ENCODE measurements at regions not wholly inside any gene's neighbourhood (a gene's known extent, or its start where the extent isn't known, plus 50 kb on each side); places are given as distances from the start of the nearest gene placed in this dataset.

DNA sequence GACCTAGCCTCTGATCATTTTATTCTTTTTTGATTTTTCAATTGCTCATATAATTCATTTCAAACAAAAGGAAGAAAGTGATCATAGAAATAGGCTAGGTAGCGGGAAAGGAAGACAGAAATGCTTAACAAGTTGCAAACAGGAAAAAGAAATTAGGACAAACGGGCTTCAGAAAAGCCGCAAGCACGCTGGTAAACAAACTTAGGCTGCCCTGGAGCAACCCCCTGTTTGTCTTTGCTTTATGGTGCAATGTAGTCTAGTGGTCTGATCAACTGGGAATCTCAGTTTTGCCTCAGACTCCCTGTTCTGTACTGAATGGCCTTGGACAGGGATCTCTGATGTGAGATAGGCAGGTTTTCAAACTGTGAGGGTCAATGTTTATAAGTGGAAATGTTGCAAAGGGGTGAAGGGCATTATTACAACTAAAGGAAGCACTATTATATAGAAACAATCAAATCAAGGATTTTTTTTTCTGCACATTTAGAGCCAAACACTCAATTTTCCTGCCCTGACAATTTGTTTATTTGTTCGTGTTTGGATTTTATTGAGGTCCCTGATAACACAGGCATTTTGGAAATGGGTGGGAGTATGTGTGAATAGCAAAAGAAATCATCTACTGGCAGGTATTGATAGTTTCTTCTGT, 146.8 kb upstream of the NRIP1 start (continued):
- TF ChIP-seq, protein P1, sequence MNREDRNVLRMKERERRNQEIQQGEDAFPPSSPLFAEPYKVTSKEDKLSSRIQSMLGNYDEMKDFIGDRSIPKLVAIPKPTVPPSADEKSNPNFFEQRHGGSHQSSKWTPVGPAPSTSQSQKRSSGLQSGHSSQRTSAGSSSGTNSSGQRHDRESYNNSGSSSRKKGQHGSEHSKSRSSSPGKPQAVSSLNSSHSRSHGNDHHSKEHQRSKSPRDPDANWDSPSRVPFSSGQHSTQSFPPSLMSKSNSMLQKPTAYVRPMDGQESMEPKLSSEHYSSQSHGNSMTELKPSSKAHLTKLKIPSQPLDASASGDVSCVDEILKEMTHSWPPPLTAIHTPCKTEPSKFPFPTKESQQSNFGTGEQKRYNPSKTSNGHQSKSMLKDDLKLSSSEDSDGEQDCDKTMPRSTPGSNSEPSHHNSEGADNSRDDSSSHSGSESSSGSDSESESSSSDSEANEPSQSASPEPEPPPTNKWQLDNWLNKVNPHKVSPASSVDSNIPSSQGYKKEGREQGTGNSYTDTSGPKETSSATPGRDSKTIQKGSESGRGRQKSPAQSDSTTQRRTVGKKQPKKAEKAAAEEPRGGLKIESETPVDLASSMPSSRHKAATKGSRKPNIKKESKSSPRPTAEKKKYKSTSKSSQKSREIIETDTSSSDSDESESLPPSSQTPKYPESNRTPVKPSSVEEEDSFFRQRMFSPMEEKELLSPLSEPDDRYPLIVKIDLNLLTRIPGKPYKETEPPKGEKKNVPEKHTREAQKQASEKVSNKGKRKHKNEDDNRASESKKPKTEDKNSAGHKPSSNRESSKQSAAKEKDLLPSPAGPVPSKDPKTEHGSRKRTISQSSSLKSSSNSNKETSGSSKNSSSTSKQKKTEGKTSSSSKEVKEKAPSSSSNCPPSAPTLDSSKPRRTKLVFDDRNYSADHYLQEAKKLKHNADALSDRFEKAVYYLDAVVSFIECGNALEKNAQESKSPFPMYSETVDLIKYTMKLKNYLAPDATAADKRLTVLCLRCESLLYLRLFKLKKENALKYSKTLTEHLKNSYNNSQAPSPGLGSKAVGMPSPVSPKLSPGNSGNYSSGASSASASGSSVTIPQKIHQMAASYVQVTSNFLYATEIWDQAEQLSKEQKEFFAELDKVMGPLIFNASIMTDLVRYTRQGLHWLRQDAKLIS (CRISPR knock-in tag; IDR thresholded peaks at IDR 0.05): no peak
- TF ChIP-seq MAFG (CRISPR knock-in tag; IDR thresholded peaks at IDR 0.05) (no peak), FLYWCH1 (CRISPR knock-in tag; IDR thresholded peaks at IDR 0.05) (no peak), DNMT3B (CRISPR knock-in tag; conservative IDR thresholded peaks at IDR 0.05) (no peak), ZNF331 (CRISPR knock-in tag; IDR thresholded peaks at IDR 0.05) (peak; percentile 87), GPN1 (CRISPR knock-in tag; IDR thresholded peaks at IDR 0.05; ENCODE audit: borderline replicate concordance) (no peak), RBFOX2 (IDR thresholded peaks at IDR 0.05; ENCODE audit: low read depth, low read length) (no peak), ONECUT2 (CRISPR knock-in tag; IDR thresholded peaks at IDR 0.05) (peak; percentile 63), ZNF230 (CRISPR knock-in tag; IDR thresholded peaks at IDR 0.05) (no peak), PHB2 (IDR thresholded peaks at IDR 0.05; ENCODE audit: partially characterized antibody) (no peak), SOX13 (IDR thresholded peaks at IDR 0.05) (peak; percentile 91), SOX13 (CRISPR knock-in tag; conservative IDR thresholded peaks at IDR 0.05 in 1 of 2, IDR thresholded peaks at IDR 0.05 in 1 of 2) (peak in 1 of 2 experiments; percentile 96; a peak in 2 of 4 replicates), DMAP1 (CRISPR knock-in tag; IDR thresholded peaks at IDR 0.05) (no peak; the same call in 1 of the 2 replicates), ARHGAP35 (CRISPR knock-in tag; IDR thresholded peaks at IDR 0.05; ENCODE audit: borderline replicate concordance) (no peak), XBP1 (CRISPR knock-in tag; IDR thresholded peaks at IDR 0.05) (no peak), MXD4 (CRISPR knock-in tag; IDR thresholded peaks at IDR 0.05) (no peak), GATAD1 (CRISPR knock-in tag; IDR thresholded peaks at IDR 0.05) (peak; percentile 56; the same call in 1 of the 2 replicates), ZNF441 (CRISPR knock-in tag; IDR thresholded peaks at IDR 0.05; ENCODE audit: borderline replicate concordance) (no peak), ZNF567 (CRISPR knock-in tag; IDR thresholded peaks at IDR 0.05; ENCODE audit: borderline replicate concordance) (no peak), ZNF33B (CRISPR knock-in tag; IDR thresholded peaks at IDR 0.05) (no peak), TRIM24 (CRISPR knock-in tag; IDR thresholded peaks at IDR 0.05) (peak; percentile 65; the same call in 1 of the 2 replicates)
- TF ChIP-seq, protein P2, sequence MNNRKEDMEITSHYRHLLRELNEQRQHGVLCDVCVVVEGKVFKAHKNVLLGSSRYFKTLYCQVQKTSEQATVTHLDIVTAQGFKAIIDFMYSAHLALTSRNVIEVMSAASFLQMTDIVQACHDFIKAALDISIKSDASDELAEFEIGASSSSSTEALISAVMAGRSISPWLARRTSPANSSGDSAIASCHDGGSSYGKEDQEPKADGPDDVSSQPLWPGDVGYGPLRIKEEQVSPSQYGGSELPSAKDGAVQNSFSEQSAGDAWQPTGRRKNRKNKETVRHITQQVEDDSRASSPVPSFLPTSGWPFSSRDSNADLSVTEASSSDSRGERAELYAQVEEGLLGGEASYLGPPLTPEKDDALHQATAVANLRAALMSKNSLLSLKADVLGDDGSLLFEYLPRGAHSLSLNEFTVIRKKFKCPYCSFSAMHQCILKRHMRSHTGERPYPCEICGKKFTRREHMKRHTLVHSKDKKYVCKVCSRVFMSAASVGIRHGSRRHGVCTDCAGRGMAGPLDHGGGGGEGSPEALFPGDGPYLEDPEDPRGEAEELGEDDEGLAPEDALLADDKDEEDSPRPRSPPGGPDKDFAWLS (CRISPR knock-in tag; IDR thresholded peaks at IDR 0.05; ENCODE audit: borderline replicate concordance): no peak
- TF ChIP-seq, protein P3, sequence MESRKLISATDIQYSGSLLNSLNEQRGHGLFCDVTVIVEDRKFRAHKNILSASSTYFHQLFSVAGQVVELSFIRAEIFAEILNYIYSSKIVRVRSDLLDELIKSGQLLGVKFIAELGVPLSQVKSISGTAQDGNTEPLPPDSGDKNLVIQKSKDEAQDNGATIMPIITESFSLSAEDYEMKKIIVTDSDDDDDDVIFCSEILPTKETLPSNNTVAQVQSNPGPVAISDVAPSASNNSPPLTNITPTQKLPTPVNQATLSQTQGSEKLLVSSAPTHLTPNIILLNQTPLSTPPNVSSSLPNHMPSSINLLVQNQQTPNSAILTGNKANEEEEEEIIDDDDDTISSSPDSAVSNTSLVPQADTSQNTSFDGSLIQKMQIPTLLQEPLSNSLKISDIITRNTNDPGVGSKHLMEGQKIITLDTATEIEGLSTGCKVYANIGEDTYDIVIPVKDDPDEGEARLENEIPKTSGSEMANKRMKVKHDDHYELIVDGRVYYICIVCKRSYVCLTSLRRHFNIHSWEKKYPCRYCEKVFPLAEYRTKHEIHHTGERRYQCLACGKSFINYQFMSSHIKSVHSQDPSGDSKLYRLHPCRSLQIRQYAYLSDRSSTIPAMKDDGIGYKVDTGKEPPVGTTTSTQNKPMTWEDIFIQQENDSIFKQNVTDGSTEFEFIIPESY (CRISPR knock-in tag; IDR thresholded peaks at IDR 0.05): peak; percentile 71
- TF ChIP-seq, protein P4, sequence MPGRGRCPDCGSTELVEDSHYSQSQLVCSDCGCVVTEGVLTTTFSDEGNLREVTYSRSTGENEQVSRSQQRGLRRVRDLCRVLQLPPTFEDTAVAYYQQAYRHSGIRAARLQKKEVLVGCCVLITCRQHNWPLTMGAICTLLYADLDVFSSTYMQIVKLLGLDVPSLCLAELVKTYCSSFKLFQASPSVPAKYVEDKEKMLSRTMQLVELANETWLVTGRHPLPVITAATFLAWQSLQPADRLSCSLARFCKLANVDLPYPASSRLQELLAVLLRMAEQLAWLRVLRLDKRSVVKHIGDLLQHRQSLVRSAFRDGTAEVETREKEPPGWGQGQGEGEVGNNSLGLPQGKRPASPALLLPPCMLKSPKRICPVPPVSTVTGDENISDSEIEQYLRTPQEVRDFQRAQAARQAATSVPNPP (CRISPR knock-in tag; IDR thresholded peaks at IDR 0.05): 0 out of 2 replicates have a peak, but pooled peaks have one; percentile 36
